GM12801 (cell line): ENCODE measurements at regions not wholly inside any gene's neighbourhood (a gene's known extent, or its start where the extent isn't known, plus 50 kb on each side); places are given as distances from the start of the nearest gene placed in this dataset.
A peak's percentile ranks its signal among the peaks of the same experiment; 100 is the strongest.

Experiments used
- TF ChIP-seq, protein P1 (sequence below): IDR thresholded peaks from one replicate; pipeline ENCODE4 v1.5.1; 2011; ENCODE audit warnings: control low read depth; ENCODE audit not compliant: insufficient read length; ENCODE audit errors: extremely low read depth

DNA sequence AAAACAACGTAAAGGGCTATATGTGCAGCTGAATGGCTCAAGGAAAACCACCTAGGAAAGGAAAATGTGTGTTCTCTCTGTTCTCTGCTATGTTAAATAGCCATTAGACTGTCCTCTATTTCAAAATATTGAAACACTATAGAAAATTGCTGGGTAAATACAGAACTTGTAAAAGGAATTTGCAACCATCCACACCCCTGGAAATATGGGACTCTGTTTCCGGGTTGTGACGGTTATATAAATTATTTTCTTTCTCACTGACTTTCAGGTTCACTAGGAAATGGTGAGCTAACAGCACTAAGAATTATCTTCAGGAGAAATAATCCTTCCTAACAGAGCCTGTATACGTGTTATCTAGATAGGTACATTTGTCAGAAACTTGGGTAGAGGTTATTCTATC is 161.0 kb upstream of the DKK2 start:
- TF ChIP-seq, protein P1, sequence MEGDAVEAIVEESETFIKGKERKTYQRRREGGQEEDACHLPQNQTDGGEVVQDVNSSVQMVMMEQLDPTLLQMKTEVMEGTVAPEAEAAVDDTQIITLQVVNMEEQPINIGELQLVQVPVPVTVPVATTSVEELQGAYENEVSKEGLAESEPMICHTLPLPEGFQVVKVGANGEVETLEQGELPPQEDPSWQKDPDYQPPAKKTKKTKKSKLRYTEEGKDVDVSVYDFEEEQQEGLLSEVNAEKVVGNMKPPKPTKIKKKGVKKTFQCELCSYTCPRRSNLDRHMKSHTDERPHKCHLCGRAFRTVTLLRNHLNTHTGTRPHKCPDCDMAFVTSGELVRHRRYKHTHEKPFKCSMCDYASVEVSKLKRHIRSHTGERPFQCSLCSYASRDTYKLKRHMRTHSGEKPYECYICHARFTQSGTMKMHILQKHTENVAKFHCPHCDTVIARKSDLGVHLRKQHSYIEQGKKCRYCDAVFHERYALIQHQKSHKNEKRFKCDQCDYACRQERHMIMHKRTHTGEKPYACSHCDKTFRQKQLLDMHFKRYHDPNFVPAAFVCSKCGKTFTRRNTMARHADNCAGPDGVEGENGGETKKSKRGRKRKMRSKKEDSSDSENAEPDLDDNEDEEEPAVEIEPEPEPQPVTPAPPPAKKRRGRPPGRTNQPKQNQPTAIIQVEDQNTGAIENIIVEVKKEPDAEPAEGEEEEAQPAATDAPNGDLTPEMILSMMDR = no peak

DNA sequence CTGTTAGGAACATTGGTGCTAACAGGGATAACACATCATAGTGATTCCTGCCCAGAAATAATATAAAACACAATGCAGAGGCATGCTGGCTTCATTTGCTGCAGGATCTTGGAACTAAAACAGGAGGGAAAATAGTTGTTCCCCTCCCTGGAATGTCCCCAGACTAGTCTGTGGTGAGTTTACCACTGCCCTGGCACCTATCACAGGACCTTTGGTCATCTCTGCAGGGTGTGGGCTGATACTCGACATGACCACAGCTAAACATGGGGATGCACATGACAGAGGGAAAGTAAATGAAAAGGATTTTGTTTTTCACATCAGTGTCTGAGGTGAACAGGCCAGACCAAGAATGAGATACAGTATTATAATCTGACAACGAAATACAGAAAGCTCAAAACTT is 160.2 kb upstream of the DKK2 start:
- TF ChIP-seq, protein P1 = no peak

DNA sequence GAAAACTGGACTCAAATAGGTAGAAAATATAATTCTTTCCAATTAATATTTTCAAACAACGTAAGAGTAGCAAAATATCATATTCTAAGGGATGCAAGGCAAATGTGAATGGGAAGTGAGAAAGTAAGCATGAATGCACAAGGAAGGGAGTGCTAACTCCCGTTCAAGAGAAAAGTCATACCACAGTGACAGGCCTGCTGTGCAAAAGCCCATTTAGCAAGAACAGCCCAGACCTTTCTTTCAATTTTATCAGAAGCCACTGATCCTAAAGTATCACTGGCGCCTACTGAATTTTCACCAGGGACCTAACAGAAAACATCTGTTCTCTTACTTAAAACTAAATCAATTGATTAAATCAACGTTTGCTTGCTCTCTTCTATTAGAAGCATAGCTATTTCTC is 157.9 kb upstream of the DKK2 start:
- TF ChIP-seq, protein P1 = no peak

DNA sequence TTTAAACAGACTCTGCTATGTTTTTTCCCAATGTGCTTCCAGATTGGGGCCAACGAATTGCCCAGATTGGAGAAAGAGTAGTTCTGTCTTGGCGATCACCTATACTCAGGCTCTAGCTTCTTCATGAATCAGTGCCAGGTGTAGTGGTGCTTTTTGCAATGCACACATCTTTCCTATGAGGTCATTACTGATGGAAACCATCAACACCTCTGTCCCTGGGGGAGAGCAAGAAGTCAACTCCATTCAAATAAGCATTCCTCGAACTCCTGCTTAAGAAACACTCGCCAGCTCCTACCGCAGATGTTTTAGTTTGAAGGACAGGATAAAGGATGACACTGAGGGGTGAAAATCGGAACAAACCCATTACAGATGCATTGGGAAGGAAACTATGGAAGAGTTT is 156.5 kb upstream of the DKK2 start:
- TF ChIP-seq, protein P1 = no peak

DNA sequence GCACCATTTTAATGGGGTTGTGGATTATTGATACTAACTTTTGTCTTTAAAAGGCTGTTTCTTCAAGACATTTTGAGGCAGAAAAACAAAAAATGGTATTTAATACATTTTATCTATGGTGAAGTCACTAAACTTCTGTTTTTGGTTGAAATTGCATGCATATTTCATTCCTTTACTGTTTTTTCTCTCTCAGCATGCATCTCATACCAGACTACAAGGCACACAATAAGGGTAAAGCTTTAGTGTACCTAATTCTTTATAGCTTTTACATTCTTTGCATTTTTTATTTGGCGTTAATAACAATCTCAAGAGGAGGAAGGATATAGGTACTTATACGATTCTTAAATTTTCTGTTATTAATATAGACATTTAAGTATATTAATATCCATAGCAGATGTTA is 151.0 kb upstream of the DKK2 start:
- TF ChIP-seq, protein P1 = no peak

DNA sequence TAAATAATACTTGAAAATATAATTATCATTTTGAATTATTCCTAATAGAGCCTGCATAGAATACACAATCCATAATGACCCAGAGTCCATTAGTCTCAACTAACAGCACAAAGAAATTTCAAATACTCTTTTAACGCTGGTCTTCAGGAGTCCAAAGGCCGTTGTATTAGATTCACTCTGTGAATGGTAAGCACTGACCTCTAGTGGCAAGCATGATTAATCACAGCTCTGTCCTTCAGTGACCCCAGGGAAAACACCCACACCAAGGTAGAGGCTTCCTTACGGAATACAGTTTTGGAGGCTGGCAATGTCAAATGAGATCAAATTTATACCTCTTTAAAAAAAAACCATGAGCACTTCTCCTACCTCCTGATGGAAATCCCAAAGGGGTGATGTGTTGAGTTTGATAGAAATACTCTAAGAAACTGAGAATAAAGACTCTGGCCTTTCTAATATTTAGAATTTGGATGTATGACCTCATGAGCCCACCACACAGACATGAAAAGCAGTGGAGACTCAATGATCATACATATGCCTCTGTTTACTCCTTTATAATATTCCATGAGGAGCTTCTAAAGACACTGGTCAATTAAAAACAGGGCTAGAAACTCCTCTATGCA is 147.2 kb upstream of the DKK2 start:
- TF ChIP-seq, protein P1 = peak; percentile 23

DNA sequence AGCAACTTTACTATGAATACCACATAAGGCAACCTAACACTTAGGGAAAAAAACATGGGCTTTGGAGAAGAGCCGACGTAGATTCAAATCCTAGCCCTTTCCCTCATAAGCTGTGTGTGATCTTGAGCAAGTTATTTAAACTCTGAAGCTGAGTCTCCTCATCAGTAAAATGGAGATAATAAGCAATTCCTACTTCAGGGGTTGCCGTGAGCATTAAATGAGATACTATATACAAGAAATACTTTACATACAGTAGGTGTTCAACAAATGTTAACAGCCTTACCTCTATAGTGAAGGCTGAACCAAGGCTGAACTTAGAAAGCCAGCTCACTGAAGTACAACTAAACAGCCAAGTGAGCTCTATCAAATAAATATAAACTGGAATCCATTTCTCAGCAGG is 146.2 kb upstream of the DKK2 start:
- TF ChIP-seq, protein P1 = no peak
